HEK293 (cell line): ENCODE measurements at regions not wholly inside any gene's neighbourhood (a gene's known extent, or its start where the extent isn't known, plus 50 kb on each side); places are given as distances from the start of the nearest gene placed in this dataset.

Experiments
- CTCF ChIA-PET: fragments of 350-600 bp; formaldehyde crosslinking; extraction: SDS; loops from one replicate; lab custom pipeline; 2021; ENCODE audit warnings: antibody characterized with exemption; lab: Yijun Ruan, JAX
- POLR2A ChIA-PET: fragments of 300-600 bp; formaldehyde crosslinking; extraction: SDS; loops from one replicate; lab custom pipeline; 2020; ENCODE audit warnings: antibody characterized with exemption, inconsistent platforms; lab: Yijun Ruan, JAX
- H3K27ac ChIP-seq: fragments of 200-500 bp; sonication (Bioruptor generic); 2 replicates; pipeline ENCODE4 v1.5.1; 2014; ENCODE audit warnings: low read depth, low read length, control low read depth, inconsistent platforms; ENCODE audit errors: extremely low read depth
- H3K36me3 ChIP-seq, 2 experiments: fragments of 200-500 bp in 1 of 2; sonication (Bioruptor generic) in 1 of 2; 1 replicate in 1 of 2; 2 replicates in 1 of 2; pipeline ENCODE4 v1.5.1; 2014 to 2017; ENCODE audit warnings: inconsistent platforms in 2 of 2, low read length in 2 of 2; ENCODE audit not compliant: control insufficient read depth in 2 of 2, insufficient read depth in 1 of 2
- H3K4me1 ChIP-seq: fragments of 200-500 bp; sonication (Bioruptor generic); 2 replicates; pipeline ENCODE4 v1.5.1; 2014; ENCODE audit warnings: mild to moderate bottlenecking, low read length, inconsistent platforms; ENCODE audit not compliant: control insufficient read depth, insufficient read depth
- H3K4me3 ChIP-seq: 2 replicates; pipeline ENCODE4 v1.5.1; 2011; ENCODE audit warnings: low read depth, mild to moderate bottlenecking, control low read depth, low read length, moderate library complexity
- H3K9me3 ChIP-seq: fragments of 200-500 bp; sonication (Bioruptor generic); 2 replicates; pipeline ENCODE4 v1.5.1; 2014; ENCODE audit warnings: low read depth, low read length, inconsistent platforms; ENCODE audit not compliant: control insufficient read depth, insufficient read depth
- AEBP2 ChIP-seq: fragments of 450-650 bp; formaldehyde crosslinking; IDR thresholded peaks from 2 replicates; pipeline ENCODE4 v1.5.1; 2016; ENCODE audit warnings: missing biosample characterization, missing genetic modification characterization, borderline replicate concordance
- BCL6B ChIP-seq: fragments of 450-650 bp; formaldehyde crosslinking; IDR thresholded peaks from 2 replicates; pipeline ENCODE4 v1.5.1; 2017; ENCODE audit warnings: missing biosample characterization, missing genetic modification characterization
- PBX3 ChIP-seq: sonication (generic); formaldehyde crosslinking; IDR thresholded peaks from 2 replicates; pipeline ENCODE4 v1.8.1; 2022; ENCODE audit warnings: mild to moderate bottlenecking, moderate library complexity, missing genetic modification reagents
- PRDM10 ChIP-seq: fragments of 450-650 bp; formaldehyde crosslinking; IDR thresholded peaks from 2 replicates; pipeline ENCODE4 v1.5.1; 2016; ENCODE audit warnings: missing biosample characterization, missing genetic modification characterization
- REPIN1 ChIP-seq: fragments of 450-650 bp; formaldehyde crosslinking; IDR thresholded peaks from 2 replicates; pipeline ENCODE4 v1.5.1; 2017; ENCODE audit warnings: missing biosample characterization, missing genetic modification characterization, low read depth
- SCRT2 ChIP-seq: fragments of 450-650 bp; formaldehyde crosslinking; IDR thresholded peaks from 2 replicates; pipeline ENCODE4 v1.5.1; 2016; ENCODE audit warnings: missing biosample characterization, missing genetic modification characterization
- SP3 ChIP-seq: fragments of 450-650 bp; formaldehyde crosslinking; IDR thresholded peaks from 2 replicates; pipeline ENCODE4 v1.5.1; 2016; ENCODE audit warnings: missing biosample characterization, missing genetic modification characterization
- YY1 ChIP-seq: fragments of 450-650 bp; formaldehyde crosslinking; IDR thresholded peaks from 2 replicates; pipeline ENCODE4 v1.5.1; 2018; ENCODE audit warnings: missing biosample characterization, missing genetic modification characterization
- YY2 ChIP-seq: fragments of 450-650 bp; formaldehyde crosslinking; IDR thresholded peaks from 2 replicates; pipeline ENCODE4 v1.5.1; 2016; ENCODE audit warnings: missing biosample characterization, missing genetic modification characterization
- ZNF112 ChIP-seq: fragments of 450-650 bp; formaldehyde crosslinking; IDR thresholded peaks from 2 replicates; pipeline ENCODE4 v1.5.0; 2017; ENCODE audit warnings: missing biosample characterization, missing genetic modification characterization
- ZNF132 ChIP-seq: fragments of 450-650 bp; formaldehyde crosslinking; IDR thresholded peaks from 2 replicates; pipeline ENCODE4 v1.5.1; 2017; ENCODE audit warnings: missing biosample characterization, missing genetic modification characterization, borderline replicate concordance
- ZNF211 ChIP-seq: fragments of 450-650 bp; formaldehyde crosslinking; IDR thresholded peaks from 2 replicates; pipeline ENCODE4 v1.5.1; 2016; ENCODE audit warnings: low read depth, missing biosample characterization, missing genetic modification characterization
- ZNF24 ChIP-seq: fragments of 450-650 bp; formaldehyde crosslinking; IDR thresholded peaks from 2 replicates; pipeline ENCODE4 v1.5.1; 2016; ENCODE audit warnings: missing biosample characterization, missing genetic modification characterization
- ZNF354C ChIP-seq: fragments of 450-650 bp; formaldehyde crosslinking; IDR thresholded peaks from 2 replicates; pipeline ENCODE4 v1.5.1; 2016; ENCODE audit warnings: missing biosample characterization, missing genetic modification characterization, low read depth, borderline replicate concordance
- ZNF362 ChIP-seq: fragments of 450-650 bp; formaldehyde crosslinking; IDR thresholded peaks from 2 replicates; pipeline ENCODE4 v1.5.1; 2016; ENCODE audit warnings: missing biosample characterization, missing genetic modification characterization
- ZNF510 ChIP-seq: fragments of 450-650 bp; formaldehyde crosslinking; IDR thresholded peaks from 2 replicates; pipeline ENCODE4 v1.5.1; 2018; ENCODE audit warnings: mild to moderate bottlenecking, missing genetic modification characterization, missing biosample characterization; ENCODE audit not compliant: insufficient replicate concordance
- ZNF521 ChIP-seq: fragments of 450-650 bp; formaldehyde crosslinking; IDR thresholded peaks from 2 replicates; pipeline ENCODE4 v1.5.1; 2017; ENCODE audit warnings: missing biosample characterization, mild to moderate bottlenecking, missing genetic modification characterization
- ZNF596 ChIP-seq: fragments of 450-650 bp; IDR thresholded peaks from 2 replicates; pipeline ENCODE4 v1.5.0; 2018; ENCODE audit warnings: missing biosample characterization, mild to moderate bottlenecking, missing genetic modification characterization, moderate library complexity
- ZNF623 ChIP-seq: fragments of 450-650 bp; formaldehyde crosslinking; IDR thresholded peaks from 2 replicates; pipeline ENCODE4 v1.5.1; 2016; ENCODE audit warnings: missing biosample characterization, missing genetic modification characterization
- ZNF768 ChIP-seq: fragments of 450-650 bp; formaldehyde crosslinking; IDR thresholded peaks from 2 replicates; pipeline ENCODE4 v1.5.1; 2018; ENCODE audit warnings: missing biosample characterization, mild to moderate bottlenecking, missing genetic modification characterization

- POLR2A ChIA-PET: no interaction called here
- CTCF ChIA-PET: no interaction called here
- Histone ChIP-seq H3K27ac (no peak overlapping the region), H3K4me1 (no peaks in the 10 kb centered on the region), H3K36me3 (no peaks in the 10 kb centered on the region), H3K4me3 (no peak overlapping the region), H3K9me3 (no peaks in the 10 kb centered on the region)
- TF ChIP-seq ZNF24: no peak
- no peak for TF ChIP-seq AEBP2 (tag by site-specific recombination)
- TF ChIP-seq PBX3: no peak
- TF ChIP-seq ZNF362: no peak
- TF ChIP-seq BCL6B: no peak
- no peak for TF ChIP-seq ZNF132 (tag by site-specific recombination)
- TF ChIP-seq ZNF354C (tag by site-specific recombination): no peak
- TF ChIP-seq YY2 (tag by site-specific recombination): no peak
- no peak for TF ChIP-seq ZNF768 (tag by site-specific recombination)
Observed at GRCh38 chr5:143569722-143570567, 166.5 kb upstream of the NR3C1 start.

GRCh38 chr5:143569213-143569701 lies 165.8 kb upstream of the NR3C1 start:
- Histone ChIP-seq H3K36me3 (no peaks in the 10 kb centered on the region), H3K4me3 (no peak overlapping the region), H3K4me1 (no peaks in the 10 kb centered on the region), H3K9me3 (no peaks in the 10 kb centered on the region), H3K27ac (no peak overlapping the region)
- ChIA-PET CTCF (interaction anchor here (0.6 kb wide), 1 partner anchor 400 kb away, joined by 3 read pairs; no protein-coding TSS in a partner anchor), POLR2A (no interaction called here)
- TF ChIP-seq REPIN1 (tag by site-specific recombination): no peak
- TF ChIP-seq SCRT2 (tag by site-specific recombination): no peak
- no peak for TF ChIP-seq ZNF211 (tag by site-specific recombination)

- H3K36me3 ChIP-seq: no peaks in the 10 kb centered on the region
- no peak overlapping the region for H3K4me3 ChIP-seq
- H3K9me3 ChIP-seq: no peaks in the 10 kb centered on the region
- ChIA-PET POLR2A (no interaction called here), CTCF (no interaction called here)
- H3K27ac ChIP-seq: no peak overlapping the region
- no peaks in the 10 kb centered on the region for H3K4me1 ChIP-seq
- TF ChIP-seq ZNF623 (tag by site-specific recombination) (no peak), ZNF510 (tag by site-specific recombination) (no peak), ZNF521 (tag by site-specific recombination) (no peak), YY1 (tag by site-specific recombination) (no peak), ZNF112 (tag by site-specific recombination) (no peak), ZNF768 (tag by site-specific recombination) (no peak), PRDM10 (tag by site-specific recombination) (no peak), ZNF596 (no peak), SP3 (tag by site-specific recombination) (no peak)
Observed at GRCh38 chr5:143567583-143568504, 164.4 kb upstream of the NR3C1 start.
